HG02678 (cell line): ENCODE measurements at regions not wholly inside any gene's neighbourhood (a gene's known extent, or its start where the extent isn't known, plus 50 kb on each side); places are given as distances from the start of the nearest gene placed in this dataset.
"Not testable (repeated sequence)": the region's sequence is repeated elsewhere in the genome, so short reads cannot be mapped to it uniquely, and the experiment has no call there.

ENCODE experiments used
- ATAC-seq: cut with Tn5 transposase; IDR thresholded peaks from one replicate; pipeline ENCODE4 v1.9.1; 2021; ENCODE audit warnings: mild to moderate bottlenecking, moderate library complexity; ENCODE audit not compliant: unreplicated experiment

GRCh38 chr19:28351321-28351720 is 861.6 kb downstream of the UQCRFS1 start:
- not testable (repeated sequence) for ATAC-seq

GRCh38 chr19:28350673-28351072 is 862.3 kb downstream of the UQCRFS1 start:
- no peak for ATAC-seq

GRCh38 chr19:28350037-28350436 is 862.9 kb downstream of the UQCRFS1 start:
- no peak for ATAC-seq

- ATAC-seq: no peak
Observed at GRCh38 chr19:28349604-28350003, 863.3 kb downstream of the UQCRFS1 start.

GRCh38 chr19:28345811-28346210 is 867.1 kb downstream of the UQCRFS1 start:
- ATAC-seq: no peak

- ATAC-seq: no peak
Observed at GRCh38 chr19:28341810-28342350, 871.1 kb downstream of the UQCRFS1 start.

- ATAC-seq: no peak
Observed at GRCh38 chr19:28334419-28334818, 878.5 kb downstream of the UQCRFS1 start.

- ATAC-seq: no peak
Observed at GRCh38 chr19:28333909-28334308, 879.0 kb downstream of the UQCRFS1 start.

GRCh38 chr19:28332886-28333285 is 880.1 kb downstream of the UQCRFS1 start:
- no peak for ATAC-seq

GRCh38 chr19:28332351-28332750 is 880.6 kb downstream of the UQCRFS1 start:
- ATAC-seq: no peak

GRCh38 chr19:28331596-28331995 is 881.4 kb downstream of the UQCRFS1 start:
- ATAC-seq: no peak

- ATAC-seq: no peak
Observed at GRCh38 chr19:28330831-28331230, 882.1 kb downstream of the UQCRFS1 start.

GRCh38 chr19:28329429-28329828 is 883.5 kb downstream of the UQCRFS1 start:
- no peak for ATAC-seq

GRCh38 chr19:28327905-28328304 is 885.0 kb downstream of the UQCRFS1 start:
- ATAC-seq: no peak

- no peak for ATAC-seq
Observed at GRCh38 chr19:28326746-28327145, 886.2 kb downstream of the UQCRFS1 start.

- ATAC-seq: no peak
Observed at GRCh38 chr19:28324275-28325060, 888.5 kb downstream of the UQCRFS1 start.

- ATAC-seq: no peak
Observed at GRCh38 chr19:28322945-28323344, 890.0 kb downstream of the UQCRFS1 start.

- no peak for ATAC-seq
Observed at GRCh38 chr19:28322491-28322890, 890.5 kb downstream of the UQCRFS1 start.

- no peak for ATAC-seq
Observed at GRCh38 chr19:28319918-28320317, 893.0 kb downstream of the UQCRFS1 start.

- ATAC-seq: no peak
Observed at GRCh38 chr19:28319227-28319626, 893.7 kb downstream of the UQCRFS1 start.

GRCh38 chr19:28318469-28319179 is 894.3 kb downstream of the UQCRFS1 start:
- ATAC-seq: no peak

- no peak for ATAC-seq
Observed at GRCh38 chr19:28316464-28316863, 896.5 kb downstream of the UQCRFS1 start.
